NCI-H82 treated with DMSO at 0.1 percent for 48 hours (cell line): ENCODE measurements at regions not wholly inside any gene's neighbourhood (a gene's known extent, or its start where the extent isn't known, plus 50 kb on each side); places are given as distances from the start of the nearest gene placed in this dataset.
A peak's percentile ranks its signal among the peaks of the same experiment; 100 is the strongest.
"Not testable (repeated sequence)": the region's sequence is repeated elsewhere in the genome, so short reads cannot be mapped to it uniquely, and the experiment has no call there.

Experiments used
- DNase-seq: peaks from one replicate; lab custom pipeline; 2025; ENCODE audit not compliant: unreplicated experiment; lab: John Stamatoyannopoulos, UW

DNA sequence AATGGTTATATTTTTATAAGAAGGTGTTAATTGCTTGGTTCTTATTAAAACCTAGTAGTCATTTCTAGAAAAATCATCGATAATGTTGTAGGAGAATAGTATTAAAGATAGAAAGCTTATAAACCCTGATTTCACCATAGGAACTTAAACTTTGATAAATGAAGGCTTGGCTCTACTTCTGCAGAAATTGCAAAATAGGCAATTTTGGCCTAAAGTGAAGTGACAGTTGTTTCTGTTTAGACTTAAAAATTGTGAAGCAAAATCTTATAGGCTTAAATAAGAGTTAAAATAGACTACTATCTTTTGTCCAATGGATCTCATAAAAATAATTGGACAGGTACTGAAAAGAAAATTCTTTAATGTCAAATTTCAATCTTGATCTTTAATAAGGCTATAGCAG is 321.6 kb upstream of the FZD8 start:
- no peak for DNase-seq

DNA sequence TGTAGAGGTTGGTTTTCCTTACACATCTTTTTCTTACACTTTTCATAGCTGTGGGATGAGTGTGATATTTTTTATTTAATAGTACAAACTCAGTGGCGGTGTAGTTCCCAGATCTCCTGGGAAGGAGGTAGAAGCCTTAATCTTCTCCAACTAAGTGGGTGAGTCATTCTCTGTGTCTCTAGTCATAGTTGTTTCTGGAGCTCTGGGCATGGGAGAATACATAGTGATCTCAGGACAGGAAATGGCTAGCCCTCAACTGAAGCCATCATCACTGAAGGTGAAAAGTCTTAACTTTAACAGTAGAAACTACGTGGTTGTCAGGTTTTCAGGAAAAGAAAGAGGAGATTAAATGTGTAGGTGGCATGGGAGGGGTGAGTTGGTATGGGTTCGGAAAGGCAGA is 319.4 kb upstream of the FZD8 start:
- no peak for DNase-seq

DNA sequence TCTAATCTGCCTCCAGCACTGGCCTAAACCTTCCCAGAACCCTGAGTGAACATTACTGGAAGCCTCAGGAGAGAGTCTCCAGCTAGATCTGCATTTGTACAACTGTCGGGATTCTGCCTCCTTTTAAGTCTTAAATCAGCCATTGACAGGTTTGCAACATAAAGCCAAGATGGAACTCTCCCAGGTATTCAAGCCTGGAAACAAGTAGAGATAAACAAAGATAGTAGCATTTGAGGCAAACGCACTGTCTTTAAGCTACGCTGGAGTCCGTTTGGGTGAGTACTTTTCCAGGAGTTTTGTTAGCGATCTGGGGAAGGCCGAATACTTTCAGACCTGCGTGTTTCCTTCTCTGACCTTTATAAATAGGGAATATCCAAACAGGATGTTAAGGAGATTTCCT is 317.2 kb upstream of the FZD8 start:
- DNase-seq = no peak

DNA sequence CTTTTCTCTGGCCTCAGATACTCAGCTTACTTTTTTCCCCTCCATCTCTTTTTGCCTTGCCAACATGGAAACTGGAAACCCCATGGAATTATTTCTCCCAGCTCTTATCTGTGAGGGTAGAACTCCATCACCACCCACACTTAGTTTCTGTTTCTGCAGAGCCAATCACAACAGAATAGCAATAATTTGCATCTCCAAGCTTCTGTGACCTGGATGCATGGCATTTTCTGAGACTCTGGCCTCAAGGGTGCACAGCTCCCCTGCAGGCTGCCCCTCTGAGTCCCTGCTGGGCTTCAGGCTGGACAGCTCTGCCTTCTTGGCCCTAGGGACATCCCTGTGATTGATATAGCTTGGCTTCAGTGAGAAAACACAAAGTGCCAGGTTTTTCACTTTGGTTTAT is 316.5 kb upstream of the FZD8 start:
- not testable (repeated sequence) for DNase-seq

DNA sequence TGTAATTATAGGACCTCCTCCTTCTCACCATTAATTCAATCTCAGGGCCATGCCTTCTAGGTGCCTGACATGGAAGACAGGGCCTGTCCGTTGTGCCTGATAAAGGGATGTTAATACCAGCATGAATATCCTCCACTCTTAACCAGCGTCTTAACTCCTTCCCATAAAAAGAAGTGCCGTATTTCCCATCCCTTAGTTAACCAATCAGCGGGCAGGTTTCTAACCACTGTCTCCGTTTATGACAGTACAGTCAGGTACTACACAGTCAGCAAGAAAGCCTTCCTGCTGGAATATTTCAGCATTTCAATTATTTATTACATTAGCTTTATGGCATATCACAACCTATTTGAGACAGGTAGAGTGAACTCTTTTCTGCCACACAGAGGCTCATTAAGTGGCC is 308.6 kb upstream of the FZD8 start:
- no peak for DNase-seq

DNA sequence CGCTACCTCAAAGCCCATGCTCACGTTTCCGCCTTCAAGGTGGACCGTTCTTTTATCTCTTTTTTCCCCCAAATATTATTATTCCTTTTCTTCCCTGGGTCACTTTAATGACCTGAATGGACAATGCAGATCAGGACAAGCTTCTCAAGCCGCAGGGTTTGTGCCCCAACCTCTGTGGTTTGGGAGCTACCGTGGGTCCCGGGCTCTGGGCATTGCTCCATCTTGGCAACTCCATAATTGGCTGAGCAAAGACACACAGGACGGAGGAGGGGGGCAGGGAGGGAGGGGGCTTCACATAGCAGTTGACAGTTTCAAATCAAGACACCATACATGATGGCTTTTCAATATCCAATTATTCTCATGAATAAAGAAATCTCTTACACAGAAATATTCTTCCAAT is 308.1 kb upstream of the FZD8 start:
- DNase-seq = no peak

DNA sequence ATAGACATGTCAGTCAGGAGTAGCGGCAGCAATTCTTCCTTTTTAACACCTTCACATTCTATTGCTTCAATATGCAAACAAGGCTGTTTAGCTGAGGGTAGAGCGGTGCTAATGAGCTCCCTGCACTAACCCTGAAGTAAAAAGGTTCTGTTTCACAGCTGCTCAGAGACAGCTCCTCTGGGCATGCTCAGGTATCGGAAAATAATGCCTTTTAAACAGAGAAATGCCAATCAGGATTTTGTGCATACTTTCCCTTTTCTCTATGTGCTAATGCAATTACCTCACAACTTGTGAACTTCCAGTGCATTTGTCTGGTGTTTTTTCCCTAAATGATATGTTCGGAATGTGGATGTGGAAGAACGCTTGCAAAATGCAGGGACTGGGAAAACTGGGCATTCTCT is 307.7 kb upstream of the FZD8 start:
- no peak for DNase-seq

DNA sequence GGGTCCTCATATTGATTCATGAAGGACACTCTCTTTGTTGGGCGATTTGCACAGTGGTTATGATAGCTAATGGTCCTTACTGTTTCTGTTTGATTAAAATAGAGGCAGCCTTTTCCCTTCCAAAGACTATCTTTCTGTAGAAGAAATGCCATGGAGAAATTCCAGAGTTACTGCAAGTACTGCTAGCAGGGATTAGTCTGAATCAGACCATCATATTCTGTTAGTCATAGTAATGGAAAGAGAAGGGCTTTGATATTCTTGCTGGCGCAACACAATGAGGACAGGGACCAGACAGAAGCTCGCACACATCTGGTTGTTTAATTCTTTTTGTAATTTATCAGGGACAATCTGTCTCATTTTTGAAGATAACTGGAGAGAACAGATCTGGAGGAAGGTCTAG is 304.5 kb upstream of the FZD8 start:
- DNase-seq = no peak

DNA sequence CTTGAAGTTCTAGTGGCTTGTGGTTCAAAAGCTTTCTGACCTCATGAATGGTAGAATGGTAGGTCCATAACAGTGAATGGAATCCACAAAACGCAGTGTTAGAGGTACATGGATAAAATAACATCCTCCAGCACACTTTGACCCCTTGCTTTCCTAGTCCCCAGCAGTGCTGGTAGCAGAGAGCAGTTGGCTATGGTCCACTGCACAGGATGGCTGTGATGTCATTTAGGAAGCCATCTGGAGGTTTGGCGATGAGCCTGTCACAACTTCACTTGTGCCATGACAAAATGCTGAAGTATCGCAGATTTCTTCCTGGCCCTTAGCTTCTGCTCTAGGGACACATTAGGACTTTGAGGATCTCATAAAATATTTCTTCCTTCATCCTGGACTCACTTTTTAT is 300.0 kb upstream of the FZD8 start:
- no peak for DNase-seq

DNA sequence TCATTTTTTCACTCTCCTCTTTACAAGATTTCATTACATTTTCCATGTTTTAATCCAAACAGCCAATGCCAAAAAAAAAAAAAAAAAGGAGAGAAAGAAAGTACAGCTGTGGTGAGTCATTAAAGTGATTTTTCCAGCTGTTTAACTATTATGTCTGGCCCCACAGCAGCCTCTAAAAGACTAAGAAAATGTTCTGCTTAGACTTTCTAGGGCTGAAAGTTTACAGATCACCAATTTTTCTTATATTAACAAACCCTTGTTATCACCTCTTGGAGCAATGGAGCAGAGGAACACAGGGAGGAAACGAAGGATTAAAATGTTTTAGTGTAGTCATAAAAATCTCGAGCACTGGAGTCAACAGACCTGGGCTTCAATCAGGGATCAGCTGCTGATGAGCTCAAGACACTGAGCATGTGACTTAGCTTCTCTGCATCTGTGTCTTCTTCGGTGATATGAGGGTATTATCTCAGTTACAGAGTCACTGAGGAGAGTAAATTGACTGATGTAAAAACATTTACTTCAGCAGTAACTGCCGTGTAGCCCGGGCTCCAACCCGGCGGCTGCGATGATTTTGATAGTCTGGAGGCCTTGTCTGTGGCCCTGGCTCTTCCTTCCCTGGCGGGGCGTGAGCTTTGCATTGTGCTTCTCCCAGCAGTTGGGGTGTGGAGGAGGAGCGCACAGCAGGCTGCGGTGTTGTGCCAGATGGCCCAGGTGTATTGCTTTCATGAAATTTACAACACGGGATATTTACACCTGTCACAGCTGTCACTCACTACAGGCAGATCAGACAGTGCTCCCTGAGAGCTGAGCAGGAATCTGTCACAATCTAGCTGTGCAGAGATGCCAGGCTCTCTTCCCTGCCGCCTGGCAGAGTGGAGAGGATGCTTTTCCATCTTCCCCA is 298.3 kb upstream of the FZD8 start:
- peak; percentile 28 for DNase-seq

DNA sequence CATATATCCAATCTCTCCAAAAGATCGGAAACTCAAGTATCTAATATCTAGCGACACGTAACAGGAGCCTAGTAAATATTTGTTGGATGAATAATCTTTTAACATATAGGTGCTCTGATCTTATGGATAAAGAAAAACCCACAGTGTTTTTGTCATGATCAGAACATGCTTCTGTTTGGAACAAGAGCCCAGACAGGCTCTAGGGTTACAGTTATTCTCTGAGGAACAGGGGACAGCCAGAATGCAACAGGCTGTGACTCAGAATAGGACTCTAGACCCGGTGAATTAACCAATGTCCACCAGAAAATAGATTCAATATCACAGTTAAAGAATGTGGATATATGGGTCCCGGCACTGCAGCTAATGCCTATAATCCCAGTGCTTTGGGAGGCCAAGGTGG is 296.1 kb upstream of the FZD8 start:
- DNase-seq = no peak

DNA sequence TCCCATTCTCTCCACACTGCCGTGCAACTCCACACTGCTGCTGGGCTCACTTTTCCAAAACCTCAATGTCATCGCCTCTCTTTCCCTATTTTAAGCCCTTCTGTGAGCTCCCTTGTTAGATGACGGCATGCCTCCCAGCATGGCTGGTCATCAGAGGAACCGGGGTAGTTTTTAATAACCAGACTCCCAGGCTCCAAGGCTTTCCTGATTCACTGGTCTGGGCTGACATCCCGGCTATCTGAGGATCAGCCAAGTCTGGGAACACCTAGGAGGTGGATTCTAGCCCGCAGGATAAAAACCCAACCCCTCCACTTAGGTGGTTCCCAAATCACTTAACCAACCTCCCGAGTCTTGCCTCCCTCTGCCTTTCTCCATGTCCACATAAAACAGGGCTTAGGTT is 295.4 kb upstream of the FZD8 start:
- no peak for DNase-seq

DNA sequence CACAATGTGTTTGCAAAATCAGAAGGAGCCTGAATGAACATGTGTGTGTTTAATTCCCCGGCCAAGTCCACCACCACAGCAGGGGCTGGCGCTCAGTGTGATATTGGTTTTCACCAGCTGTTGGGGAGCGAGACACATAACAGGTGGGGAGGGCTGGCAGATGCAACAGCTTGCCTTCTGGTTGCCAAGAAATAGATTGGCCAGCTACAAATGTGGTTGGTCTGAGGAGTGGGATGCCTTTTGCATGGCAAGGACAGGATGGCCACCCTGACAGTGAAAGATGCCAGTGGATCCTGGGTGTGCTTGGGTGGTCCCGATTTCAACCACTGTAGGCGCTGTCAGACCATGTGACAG is 292.5 kb upstream of the FZD8 start:
- no peak for DNase-seq

DNA sequence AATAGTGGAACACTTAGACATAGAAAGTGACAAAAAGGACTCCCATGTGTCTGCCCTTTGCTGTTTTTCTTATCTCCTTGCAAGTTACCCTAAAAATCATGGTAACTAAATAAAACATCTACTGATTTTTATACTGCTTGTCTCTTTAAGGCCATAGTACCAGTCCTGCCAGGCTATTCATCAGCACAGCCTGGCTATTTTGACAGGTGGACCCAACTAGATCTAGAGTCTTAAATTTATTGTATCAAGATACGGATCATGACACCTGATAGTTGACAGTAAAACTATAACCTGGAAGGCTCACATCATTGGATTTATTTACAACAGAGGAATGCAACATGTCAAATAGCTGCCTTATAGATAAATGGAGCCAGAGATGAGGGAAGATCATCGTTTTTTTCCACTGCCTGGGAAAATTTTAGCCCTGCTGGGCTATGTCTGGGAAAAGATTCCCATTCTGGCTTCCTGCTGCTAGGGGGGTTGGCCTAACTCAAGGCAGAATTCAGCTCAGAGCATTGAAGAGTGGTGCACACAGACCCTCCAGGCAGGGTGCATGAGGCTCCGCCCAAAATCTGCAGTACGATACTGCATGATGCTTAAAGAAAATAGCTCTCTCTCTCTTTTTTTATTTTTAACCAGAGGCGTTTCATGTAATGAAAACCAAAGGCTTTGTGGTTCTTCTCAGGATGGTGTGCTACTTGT is 292.0 kb upstream of the FZD8 start:
- no peak for DNase-seq

DNA sequence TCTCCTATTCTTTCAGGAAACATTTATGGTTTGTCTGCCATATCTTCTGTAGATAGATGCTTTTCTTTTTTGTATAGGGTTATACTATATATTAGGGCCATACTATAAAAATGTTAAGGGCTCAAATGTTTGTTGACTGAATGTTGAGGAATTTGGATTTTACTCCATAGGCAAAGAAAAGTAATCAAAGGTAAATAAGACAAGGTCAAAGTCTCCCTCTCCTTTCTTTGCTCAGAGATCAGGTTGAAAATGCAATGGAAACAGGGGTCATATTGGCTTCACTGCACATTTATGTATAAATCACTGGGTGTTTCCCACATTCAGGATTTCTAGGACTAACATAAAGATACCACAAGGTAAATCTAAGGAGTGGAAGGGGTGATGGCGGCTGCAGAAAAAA is 291.4 kb upstream of the FZD8 start:
- DNase-seq = no peak

DNA sequence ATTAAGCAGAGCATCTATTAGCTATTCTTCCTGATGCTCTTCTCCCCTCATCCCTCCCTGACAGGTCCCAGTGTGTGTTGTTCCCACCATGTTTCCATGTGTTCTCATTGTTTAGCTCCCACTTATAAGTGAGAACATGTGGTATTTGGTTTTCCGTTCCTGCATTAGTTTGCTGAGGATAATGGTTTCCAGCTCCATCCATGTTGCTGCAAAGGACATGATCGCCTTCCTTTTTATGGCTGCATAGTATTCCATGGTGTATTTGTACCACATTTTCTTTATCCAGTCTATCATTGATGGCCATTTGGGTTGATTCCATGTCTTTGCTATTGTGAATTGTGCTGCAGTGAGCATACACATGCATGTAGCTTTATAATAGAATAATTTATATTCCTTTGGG is 287.9 kb upstream of the FZD8 start:
- not testable (repeated sequence) for DNase-seq

DNA sequence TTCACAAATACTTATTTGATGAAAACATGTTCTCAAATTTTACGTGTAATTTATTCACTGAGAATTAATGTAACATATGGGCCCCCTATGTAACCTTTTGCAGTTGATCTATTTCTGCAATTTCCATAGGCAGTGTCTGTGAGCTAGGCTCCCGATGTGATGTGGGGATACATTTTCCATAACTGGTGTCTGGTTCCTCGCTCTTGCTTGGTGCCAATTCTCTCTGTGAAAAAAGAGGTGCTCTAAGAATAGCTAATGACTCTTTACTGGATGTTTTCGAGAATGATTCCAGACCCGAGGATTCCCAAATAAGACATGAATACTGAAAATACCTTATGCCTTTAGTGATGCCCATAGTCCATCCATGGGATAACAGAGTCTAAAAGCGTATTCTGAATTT is 286.7 kb upstream of the FZD8 start:
- no peak for DNase-seq

DNA sequence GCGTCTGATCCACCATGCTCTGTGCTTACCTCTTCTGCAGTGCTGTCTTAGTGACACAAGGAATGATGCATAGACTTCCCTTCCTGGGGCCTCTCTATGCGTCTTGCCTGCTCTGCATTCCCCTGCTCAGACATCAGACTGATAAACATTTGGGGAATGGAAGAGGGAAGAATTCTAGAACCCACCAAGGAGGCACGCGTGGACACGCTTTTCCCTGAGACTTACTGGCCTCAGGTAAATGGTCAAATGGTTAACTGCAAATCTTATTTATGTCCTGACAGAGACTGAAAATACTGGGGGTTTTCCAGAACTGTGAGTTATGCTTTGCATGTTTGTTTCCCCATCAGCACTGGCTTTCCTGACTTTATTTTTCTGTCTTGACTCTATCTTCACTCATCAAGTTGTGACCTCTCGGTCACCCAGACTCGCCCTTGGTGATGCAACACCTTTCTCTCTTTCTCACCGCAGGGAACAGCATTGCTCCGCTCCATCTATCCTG is 285.9 kb upstream of the FZD8 start:
- DNase-seq = no peak

DNA sequence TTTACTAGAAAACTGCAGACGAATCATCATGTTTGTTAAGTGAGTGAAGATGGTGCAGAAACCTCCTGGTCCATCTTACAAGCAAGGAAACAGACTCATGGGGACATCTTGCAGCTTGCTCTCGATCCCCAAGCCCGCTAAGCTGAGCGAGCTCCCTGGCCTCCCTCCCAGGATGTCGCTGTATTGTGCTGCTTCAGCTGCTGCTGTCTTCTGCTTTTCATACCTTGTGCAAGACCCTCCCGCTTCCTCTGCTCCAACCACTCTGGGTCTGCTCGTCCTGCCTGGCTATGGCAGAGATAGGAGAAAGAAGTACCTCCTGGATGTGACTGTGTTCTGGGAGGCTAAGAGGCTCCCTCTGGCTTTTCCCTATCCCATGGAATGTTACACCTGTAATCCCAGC is 285.2 kb upstream of the FZD8 start:
- no peak for DNase-seq

DNA sequence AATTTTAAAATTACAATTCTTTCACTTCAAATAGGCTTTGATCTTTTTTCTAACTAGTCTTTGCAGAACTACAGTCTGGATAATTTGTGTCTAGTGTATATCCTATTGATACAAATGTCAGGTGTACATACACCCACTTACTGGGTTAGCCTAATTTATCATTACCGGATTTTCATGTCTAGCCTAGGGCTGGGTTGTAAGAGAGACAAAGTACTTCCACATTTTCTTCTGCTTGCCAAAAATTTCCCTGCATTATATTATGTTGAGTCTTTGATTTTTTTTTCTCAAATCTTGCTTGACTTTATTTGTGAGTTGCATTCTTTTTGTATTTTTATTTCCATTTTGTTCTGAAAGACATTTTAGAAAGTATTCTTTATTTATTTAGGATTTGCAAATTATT is 284.8 kb upstream of the FZD8 start:
- no peak for DNase-seq

DNA sequence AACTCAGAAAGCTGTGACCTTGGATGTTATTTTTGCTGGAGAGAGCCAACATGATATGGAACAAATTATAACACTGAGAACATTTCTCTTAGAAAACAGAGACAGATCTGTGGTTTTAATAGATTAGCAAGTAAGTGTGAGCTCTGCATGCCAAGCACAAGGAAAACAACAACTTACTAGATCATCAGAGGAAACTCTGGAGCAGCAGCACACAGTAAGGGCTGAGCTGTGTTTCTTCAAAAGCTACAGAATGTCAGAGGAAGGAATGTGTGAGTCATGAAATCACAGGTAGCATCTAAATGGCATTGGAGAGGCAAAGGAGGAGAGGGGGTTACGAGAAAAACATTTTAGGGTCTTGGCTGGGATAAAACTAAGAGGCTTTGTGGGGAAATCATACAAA is 283.4 kb upstream of the FZD8 start:
- no peak for DNase-seq

DNA sequence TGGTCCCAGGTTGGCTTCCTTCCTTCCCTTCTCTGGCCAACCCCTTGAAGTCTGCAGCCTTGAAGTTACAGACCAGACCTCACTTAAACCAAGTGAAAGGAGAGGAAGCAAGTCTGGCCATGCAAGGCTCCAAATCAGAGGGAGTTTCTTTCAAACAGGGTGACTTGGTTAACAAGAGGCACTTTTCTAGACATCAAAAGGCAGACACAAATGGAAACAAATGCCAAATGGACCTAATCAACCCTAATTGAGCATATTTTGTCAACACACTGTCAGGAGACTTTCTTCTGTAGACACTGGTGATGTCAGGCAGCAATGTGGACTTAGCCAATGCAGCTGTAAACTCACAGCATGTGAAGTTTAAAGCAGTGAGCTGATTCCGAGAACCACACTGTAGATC is 282.7 kb upstream of the FZD8 start:
- no peak for DNase-seq
